D721Med (cell line): ENCODE measurements at regions not wholly inside any gene's neighbourhood (a gene's known extent, or its start where the extent isn't known, plus 50 kb on each side); places are given as distances from the start of the nearest gene placed in this dataset.

Experiments used
- DNase-seq: peaks from one replicate; pipeline ENCODE4 v3.0.0; 2011; ENCODE audit warnings: low spot score; ENCODE audit not compliant: insufficient read length
- FAIRE-seq: peaks from 2 replicates; lab custom pipeline; 2011; peaks lifted over from hg19 to GRCh38; lab: Jason Lieb, UNC
- TF ChIP-seq, protein P1 (sequence below): IDR thresholded peaks from 2 replicates; pipeline ENCODE4 v1.5.1; 2012; ENCODE audit warnings: mild to moderate bottlenecking, control low read depth; ENCODE audit not compliant: insufficient read depth; ENCODE audit errors: missing control alignments

- FAIRE-seq (no peak), DNase-seq (no peak)
- TF ChIP-seq, protein P1, sequence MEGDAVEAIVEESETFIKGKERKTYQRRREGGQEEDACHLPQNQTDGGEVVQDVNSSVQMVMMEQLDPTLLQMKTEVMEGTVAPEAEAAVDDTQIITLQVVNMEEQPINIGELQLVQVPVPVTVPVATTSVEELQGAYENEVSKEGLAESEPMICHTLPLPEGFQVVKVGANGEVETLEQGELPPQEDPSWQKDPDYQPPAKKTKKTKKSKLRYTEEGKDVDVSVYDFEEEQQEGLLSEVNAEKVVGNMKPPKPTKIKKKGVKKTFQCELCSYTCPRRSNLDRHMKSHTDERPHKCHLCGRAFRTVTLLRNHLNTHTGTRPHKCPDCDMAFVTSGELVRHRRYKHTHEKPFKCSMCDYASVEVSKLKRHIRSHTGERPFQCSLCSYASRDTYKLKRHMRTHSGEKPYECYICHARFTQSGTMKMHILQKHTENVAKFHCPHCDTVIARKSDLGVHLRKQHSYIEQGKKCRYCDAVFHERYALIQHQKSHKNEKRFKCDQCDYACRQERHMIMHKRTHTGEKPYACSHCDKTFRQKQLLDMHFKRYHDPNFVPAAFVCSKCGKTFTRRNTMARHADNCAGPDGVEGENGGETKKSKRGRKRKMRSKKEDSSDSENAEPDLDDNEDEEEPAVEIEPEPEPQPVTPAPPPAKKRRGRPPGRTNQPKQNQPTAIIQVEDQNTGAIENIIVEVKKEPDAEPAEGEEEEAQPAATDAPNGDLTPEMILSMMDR, result no peak
These were observed 179.2 kb downstream of the NDUFA10 start for GRCh38 chr2:239845968-239846367.

DNA sequence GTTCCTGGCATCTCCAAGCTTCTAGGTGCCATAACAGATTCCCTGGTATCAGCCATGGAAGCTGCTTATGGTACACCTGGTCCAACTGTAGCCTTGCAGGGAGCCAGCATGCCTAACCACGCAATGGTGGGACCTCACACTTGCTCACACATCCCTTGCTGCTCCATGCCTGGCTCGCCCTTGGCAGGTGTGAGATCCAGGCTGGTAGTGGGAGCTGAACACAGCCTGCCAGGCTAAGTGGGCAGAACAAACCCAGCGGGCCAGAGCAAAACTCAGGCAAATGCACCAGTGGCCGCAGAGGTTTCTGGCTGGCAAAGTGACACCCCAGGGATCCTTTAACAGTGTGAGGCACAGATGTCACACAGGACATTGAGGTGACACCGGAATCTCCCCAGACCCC, 185.8 kb downstream of the NDUFA10 start:
- FAIRE-seq, result no peak
- TF ChIP-seq, protein P1, result no peak
- no peak for DNase-seq

GRCh38 chr2:239836021-239836765, 188.9 kb downstream of the NDUFA10 start:
- FAIRE-seq, result no peak
- no peak for DNase-seq
- TF ChIP-seq, protein P1, result no peak

DNA sequence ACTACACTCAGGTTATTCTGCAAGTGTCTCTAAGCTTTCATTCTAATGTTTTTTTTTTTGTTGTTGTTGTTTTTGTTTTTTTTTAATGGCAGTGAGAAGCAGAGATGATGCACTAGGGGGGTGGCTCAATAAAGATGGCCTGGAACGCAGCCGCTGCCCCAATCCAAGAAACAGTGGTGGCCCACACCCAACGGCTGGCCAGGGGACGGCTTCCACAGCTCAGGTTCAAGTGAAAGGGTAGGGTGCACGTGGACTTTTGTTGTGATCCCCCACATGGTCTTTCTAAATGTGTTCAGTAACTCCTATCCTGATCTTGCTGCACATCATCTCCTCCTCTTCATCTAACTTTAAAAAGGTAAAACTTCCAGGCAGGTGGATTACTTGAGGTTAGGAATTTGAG, 190.1 kb downstream of the NDUFA10 start:
- no peak for DNase-seq
- TF ChIP-seq, protein P1, result no peak
- FAIRE-seq, result no peak

DNA sequence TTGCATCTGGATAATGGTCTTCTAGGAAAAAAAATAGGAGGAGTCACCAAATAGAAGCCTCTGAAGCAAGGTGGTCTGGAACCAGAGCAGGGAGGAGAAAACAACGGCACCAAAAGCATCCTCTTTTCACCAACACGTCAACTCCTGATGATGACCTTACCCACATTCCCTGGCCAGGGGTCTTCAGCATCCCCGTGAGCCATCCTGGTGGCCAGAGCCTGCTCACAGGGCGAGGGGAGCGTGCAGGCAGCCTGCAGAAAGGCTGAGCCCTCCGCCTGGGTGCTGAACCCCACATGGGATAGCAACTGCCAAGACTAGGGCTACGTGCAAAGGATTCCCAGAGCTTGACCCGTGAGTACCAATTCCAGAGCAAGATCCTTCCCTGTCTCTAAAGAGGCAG, 191.0 kb downstream of the NDUFA10 start:
- DNase-seq (no peak), FAIRE-seq (no peak)
- TF ChIP-seq, protein P1, result no peak

GRCh38 chr2:239833269-239834109, 191.7 kb downstream of the NDUFA10 start:
- no peak for DNase-seq
- TF ChIP-seq, protein P1, result no peak
- no peak for FAIRE-seq
